ENCODE measurements at regions not wholly inside any gene's neighbourhood (a gene's known extent, or its start where the extent isn't known, plus 50 kb on each side); places are given as distances from the start of the nearest gene placed in this dataset.
"Not testable (repeated sequence)": the region's sequence is repeated elsewhere in the genome, so short reads cannot be mapped to it uniquely, and the experiment has no call there.

- TF ChIP-seq, protein P1, sequence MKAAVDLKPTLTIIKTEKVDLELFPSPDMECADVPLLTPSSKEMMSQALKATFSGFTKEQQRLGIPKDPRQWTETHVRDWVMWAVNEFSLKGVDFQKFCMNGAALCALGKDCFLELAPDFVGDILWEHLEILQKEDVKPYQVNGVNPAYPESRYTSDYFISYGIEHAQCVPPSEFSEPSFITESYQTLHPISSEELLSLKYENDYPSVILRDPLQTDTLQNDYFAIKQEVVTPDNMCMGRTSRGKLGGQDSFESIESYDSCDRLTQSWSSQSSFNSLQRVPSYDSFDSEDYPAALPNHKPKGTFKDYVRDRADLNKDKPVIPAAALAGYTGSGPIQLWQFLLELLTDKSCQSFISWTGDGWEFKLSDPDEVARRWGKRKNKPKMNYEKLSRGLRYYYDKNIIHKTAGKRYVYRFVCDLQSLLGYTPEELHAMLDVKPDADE (IDR thresholded peaks at IDR 0.05): no peak
These were observed 1615.5 kb upstream of the PCDH7 start (continued) for GRCh38 chr4:29104694-29105093.

- no peaks in the 10 kb centered on the region; the same call in 2 of the 3 replicates for H3K9me3 Mint-ChIP-seq
- H3K4me2 ChIP-seq: no peak overlapping the region
- H2AFZ ChIP-seq: no peak overlapping the region
- H3K4me1 ChIP-seq (ENCODE audit: insufficient read depth): no peaks in the 10 kb centered on the region
- no peaks in the 10 kb centered on the region for H3F3A ChIP-seq (replicated peaks; ENCODE audit: low read depth)
- H3K27ac Mint-ChIP-seq: no peak overlapping the region
- H3K4me1 Mint-ChIP-seq: no peaks in the 10 kb centered on the region
- DNase-seq (ENCODE audit: low spot score): no peak
- no peaks in the 10 kb centered on the region for H3K36me3 ChIP-seq (ENCODE audit: insufficient read depth)
- no peaks in the 10 kb centered on the region for H3K27me3 ChIP-seq (ENCODE audit: insufficient read depth)
- no peak for ATAC-seq
- no peak overlapping the region for H3K4me3 ChIP-seq
- no peaks in the 10 kb centered on the region for H3K79me2 ChIP-seq (replicated peaks; ENCODE audit: insufficient read depth)
- TF ChIP-seq EZH2phosphoT487 (IDR thresholded peaks at IDR 0.05; ENCODE audit: unreplicated experiment): no peak
- TF ChIP-seq ZNF114 (CRISPR knock-in tag; IDR thresholded peaks at IDR 0.05): no peak
- TF ChIP-seq JUNB (IDR thresholded peaks at IDR 0.05; ENCODE audit: unreplicated experiment): no peak
- TF ChIP-seq, protein P2, sequence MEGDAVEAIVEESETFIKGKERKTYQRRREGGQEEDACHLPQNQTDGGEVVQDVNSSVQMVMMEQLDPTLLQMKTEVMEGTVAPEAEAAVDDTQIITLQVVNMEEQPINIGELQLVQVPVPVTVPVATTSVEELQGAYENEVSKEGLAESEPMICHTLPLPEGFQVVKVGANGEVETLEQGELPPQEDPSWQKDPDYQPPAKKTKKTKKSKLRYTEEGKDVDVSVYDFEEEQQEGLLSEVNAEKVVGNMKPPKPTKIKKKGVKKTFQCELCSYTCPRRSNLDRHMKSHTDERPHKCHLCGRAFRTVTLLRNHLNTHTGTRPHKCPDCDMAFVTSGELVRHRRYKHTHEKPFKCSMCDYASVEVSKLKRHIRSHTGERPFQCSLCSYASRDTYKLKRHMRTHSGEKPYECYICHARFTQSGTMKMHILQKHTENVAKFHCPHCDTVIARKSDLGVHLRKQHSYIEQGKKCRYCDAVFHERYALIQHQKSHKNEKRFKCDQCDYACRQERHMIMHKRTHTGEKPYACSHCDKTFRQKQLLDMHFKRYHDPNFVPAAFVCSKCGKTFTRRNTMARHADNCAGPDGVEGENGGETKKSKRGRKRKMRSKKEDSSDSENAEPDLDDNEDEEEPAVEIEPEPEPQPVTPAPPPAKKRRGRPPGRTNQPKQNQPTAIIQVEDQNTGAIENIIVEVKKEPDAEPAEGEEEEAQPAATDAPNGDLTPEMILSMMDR (conservative IDR thresholded peaks at IDR 0.05; ENCODE audit: low read depth in 2 of 2): no peak
- no peak for TF ChIP-seq POLR2AphosphoS5 (IDR thresholded peaks at IDR 0.05; ENCODE audit: low read depth)
- TF ChIP-seq CREB1 (CRISPR knock-in tag; IDR thresholded peaks at IDR 0.05; ENCODE audit: low read depth): no peak
- TF ChIP-seq EZH2 (IDR thresholded peaks at IDR 0.05; ENCODE audit: low read depth, unreplicated experiment): no peak
- no peak for TF ChIP-seq NANOG (IDR thresholded peaks at IDR 0.05; ENCODE audit: borderline replicate concordance)
- TF ChIP-seq ZNF331 (CRISPR knock-in tag; IDR thresholded peaks at IDR 0.05; ENCODE audit: low read depth): no peak
- TF ChIP-seq, protein P1 (IDR thresholded peaks at IDR 0.05): no peak
- TF ChIP-seq, protein P3, sequence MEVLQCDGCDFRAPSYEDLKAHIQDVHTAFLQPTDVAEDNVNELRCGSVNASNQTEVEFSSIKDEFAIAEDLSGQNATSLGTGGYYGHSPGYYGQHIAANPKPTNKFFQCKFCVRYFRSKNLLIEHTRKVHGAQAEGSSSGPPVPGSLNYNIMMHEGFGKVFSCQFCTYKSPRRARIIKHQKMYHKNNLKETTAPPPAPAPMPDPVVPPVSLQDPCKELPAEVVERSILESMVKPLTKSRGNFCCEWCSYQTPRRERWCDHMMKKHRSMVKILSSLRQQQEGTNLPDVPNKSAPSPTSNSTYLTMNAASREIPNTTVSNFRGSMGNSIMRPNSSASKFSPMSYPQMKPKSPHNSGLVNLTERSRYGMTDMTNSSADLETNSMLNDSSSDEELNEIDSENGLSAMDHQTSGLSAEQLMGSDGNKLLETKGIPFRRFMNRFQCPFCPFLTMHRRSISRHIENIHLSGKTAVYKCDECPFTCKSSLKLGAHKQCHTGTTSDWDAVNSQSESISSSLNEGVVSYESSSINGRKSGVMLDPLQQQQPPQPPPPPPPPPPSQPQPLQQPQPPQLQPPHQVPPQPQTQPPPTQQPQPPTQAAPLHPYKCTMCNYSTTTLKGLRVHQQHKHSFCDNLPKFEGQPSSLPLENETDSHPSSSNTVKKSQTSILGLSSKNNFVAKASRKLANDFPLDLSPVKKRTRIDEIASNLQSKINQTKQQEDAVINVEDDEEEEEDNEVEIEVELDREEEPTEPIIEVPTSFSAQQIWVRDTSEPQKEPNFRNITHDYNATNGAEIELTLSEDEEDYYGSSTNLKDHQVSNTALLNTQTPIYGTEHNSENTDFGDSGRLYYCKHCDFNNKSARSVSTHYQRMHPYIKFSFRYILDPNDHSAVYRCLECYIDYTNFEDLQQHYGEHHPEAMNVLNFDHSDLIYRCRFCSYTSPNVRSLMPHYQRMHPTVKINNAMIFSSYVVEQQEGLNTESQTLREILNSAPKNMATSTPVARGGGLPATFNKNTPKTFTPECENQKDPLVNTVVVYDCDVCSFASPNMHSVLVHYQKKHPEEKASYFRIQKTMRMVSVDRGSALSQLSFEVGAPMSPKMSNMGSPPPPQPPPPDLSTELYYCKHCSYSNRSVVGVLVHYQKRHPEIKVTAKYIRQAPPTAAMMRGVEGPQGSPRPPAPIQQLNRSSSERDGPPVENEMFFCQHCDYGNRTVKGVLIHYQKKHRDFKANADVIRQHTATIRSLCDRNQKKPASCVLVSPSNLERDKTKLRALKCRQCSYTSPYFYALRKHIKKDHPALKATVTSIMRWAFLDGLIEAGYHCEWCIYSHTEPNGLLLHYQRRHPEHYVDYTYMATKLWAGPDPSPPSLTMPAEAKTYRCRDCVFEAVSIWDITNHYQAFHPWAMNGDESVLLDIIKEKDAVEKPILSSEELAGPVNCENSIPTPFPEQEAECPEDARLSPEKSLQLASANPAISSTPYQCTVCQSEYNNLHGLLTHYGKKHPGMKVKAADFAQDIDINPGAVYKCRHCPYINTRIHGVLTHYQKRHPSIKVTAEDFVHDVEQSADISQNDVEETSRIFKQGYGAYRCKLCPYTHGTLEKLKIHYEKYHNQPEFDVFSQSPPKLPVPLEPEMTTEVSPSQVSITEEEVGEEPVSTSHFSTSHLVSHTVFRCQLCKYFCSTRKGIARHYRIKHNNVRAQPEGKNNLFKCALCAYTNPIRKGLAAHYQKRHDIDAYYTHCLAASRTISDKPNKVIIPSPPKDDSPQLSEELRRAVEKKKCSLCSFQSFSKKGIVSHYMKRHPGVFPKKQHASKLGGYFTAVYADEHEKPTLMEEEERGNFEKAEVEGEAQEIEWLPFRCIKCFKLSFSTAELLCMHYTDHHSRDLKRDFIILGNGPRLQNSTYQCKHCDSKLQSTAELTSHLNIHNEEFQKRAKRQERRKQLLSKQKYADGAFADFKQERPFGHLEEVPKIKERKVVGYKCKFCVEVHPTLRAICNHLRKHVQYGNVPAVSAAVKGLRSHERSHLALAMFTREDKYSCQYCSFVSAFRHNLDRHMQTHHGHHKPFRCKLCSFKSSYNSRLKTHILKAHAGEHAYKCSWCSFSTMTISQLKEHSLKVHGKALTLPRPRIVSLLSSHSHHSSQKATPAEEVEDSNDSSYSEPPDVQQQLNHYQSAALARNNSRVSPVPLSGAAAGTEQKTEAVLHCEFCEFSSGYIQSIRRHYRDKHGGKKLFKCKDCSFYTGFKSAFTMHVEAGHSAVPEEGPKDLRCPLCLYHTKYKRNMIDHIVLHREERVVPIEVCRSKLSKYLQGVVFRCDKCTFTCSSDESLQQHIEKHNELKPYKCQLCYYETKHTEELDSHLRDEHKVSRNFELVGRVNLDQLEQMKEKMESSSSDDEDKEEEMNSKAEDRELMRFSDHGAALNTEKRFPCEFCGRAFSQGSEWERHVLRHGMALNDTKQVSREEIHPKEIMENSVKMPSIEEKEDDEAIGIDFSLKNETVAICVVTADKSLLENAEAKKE (CRISPR knock-in tag; IDR thresholded peaks at IDR 0.05): no peak
- no peaks in the 10 kb centered on the region for H4K20me1 ChIP-seq (replicated peaks; ENCODE audit: insufficient read depth)
- no peak overlapping the region for H3K27ac ChIP-seq (ENCODE audit: low read depth)
- no peaks in the 10 kb centered on the region for H3K9me2 ChIP-seq (ENCODE audit: insufficient read depth)
- no peak overlapping the region for H3K4me3 Mint-ChIP-seq
- no peaks in the 10 kb centered on the region for H3K27me3 Mint-ChIP-seq (ENCODE audit: insufficient read depth, low read depth, poor library complexity)
- H3K36me3 Mint-ChIP-seq (ENCODE audit: low read depth): no peaks in the 10 kb centered on the region
These were observed 1606.2 kb upstream of the PCDH7 start for GRCh38 chr4:29113960-29114359.

DNA sequence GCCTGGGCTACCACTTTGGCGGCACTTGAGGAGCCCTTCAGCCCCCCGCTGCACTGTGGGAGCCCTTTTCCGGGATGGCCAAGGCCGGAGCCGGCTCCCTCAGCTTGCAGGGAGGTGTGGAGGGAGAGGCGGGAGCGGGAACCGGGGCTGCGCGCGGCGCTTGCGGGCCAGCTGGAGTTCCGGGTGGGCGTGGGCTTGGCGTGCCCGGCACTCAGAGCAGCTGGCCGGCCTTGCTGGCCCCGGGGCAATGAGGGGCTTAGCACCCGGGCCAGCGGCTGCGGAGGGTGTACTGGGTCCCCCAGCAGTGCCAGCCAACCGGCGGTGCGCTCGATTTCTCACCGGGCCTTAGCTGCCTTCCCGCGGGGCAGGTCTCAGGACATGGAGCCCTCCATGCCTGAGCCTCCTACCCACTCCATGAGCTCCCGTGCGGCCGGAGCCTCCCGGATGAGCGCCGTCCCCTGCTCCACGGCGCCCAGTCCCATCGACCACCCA lies 1602.9 kb upstream of the PCDH7 start:
- not testable (repeated sequence) for H3F3A ChIP-seq (replicated peaks; ENCODE audit: low read depth); H3K9me2 ChIP-seq (ENCODE audit: insufficient read depth); H4K20me1 ChIP-seq (replicated peaks; ENCODE audit: insufficient read depth); H3K4me2 ChIP-seq; H3K4me1 Mint-ChIP-seq; H3K4me3 Mint-ChIP-seq; H3K27ac Mint-ChIP-seq; H3K4me3 ChIP-seq; H3K9me3 Mint-ChIP-seq; H2AFZ ChIP-seq; H3K4me1 ChIP-seq (ENCODE audit: insufficient read depth); ATAC-seq; H3K36me3 Mint-ChIP-seq (ENCODE audit: low read depth); H3K79me2 ChIP-seq (replicated peaks; ENCODE audit: insufficient read depth); DNase-seq (ENCODE audit: low spot score); H3K27ac ChIP-seq (ENCODE audit: low read depth); H3K36me3 ChIP-seq (ENCODE audit: insufficient read depth); H3K27me3 Mint-ChIP-seq (ENCODE audit: insufficient read depth, low read depth, poor library complexity); H3K27me3 ChIP-seq (ENCODE audit: insufficient read depth)
